ENCODE measurements at regions not wholly inside any gene's neighbourhood (a gene's known extent, or its start where the extent isn't known, plus 50 kb on each side); places are given as distances from the start of the nearest gene placed in this dataset.
A peak's percentile ranks its signal among the peaks of the same experiment; 100 is the strongest.
"Not testable (repeated sequence)": the region's sequence is repeated elsewhere in the genome, so short reads cannot be mapped to it uniquely, and the experiment has no call there.

DNA sequence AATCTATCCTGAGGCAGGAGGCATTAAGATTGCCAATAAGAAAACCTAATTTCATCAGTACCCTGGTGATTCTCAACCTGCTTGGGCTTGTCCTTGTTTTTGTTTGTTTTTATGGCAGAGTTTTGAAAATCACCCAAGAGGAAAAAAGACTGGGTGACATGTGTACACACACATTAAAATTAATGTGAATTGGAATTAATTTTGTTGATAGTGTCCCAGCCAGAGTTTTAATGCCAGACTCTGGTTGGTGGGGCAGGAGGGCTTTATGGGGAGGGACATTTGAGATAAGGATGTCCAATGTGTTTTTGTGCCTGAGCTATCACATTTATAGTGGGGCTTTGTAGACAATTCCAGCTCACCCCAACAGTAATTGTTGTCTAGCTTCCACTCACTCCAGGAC, 184.6 kb downstream of the ID4 start:
- Histone ChIP-seq H4K5ac (ENCODE audit: low read length) (no peak overlapping the region), H2BK5ac (ENCODE audit: low read length) (no peak overlapping the region), H2BK15ac (replicated peaks; ENCODE audit: low read depth) (no peak overlapping the region), H3K56ac (ENCODE audit: low read length) (no peak overlapping the region), H3K36me3 (ENCODE audit: control insufficient read depth, insufficient read depth, low read length) (no peaks in the 10 kb centered on the region), H2AK5ac (ENCODE audit: low read length) (no peak overlapping the region), H3K27ac (ENCODE audit: low read depth, low read length) (no peak overlapping the region), H3K4me3 (ENCODE audit: low read length) (no peak overlapping the region), H3K9ac (ENCODE audit: low read length) (no peak overlapping the region), H3K79me2 (ENCODE audit: control insufficient read depth, insufficient read depth, low read length) (no peaks in the 10 kb centered on the region), H3K23ac (ENCODE audit: low read length) (no peak overlapping the region), H3K4me1 (ENCODE audit: control insufficient read depth, low read depth, low read length) (no peaks in the 10 kb centered on the region), H2BK120ac (ENCODE audit: low read depth, low read length) (no peak overlapping the region), H3K4me2 (ENCODE audit: low read length) (no peak overlapping the region), H4K8ac (ENCODE audit: low read depth, low read length) (no peak overlapping the region), H3K79me1 (ENCODE audit: low read length) (no peaks in the 10 kb centered on the region), H3K27me3 (ENCODE audit: insufficient read depth, low read length, poor library complexity) (no peaks in the 10 kb centered on the region), H3K18ac (ENCODE audit: low read length) (no peak overlapping the region), H3K4ac (ENCODE audit: low read depth, low read length) (no peak overlapping the region)
- DNase-seq = no peak

DNA sequence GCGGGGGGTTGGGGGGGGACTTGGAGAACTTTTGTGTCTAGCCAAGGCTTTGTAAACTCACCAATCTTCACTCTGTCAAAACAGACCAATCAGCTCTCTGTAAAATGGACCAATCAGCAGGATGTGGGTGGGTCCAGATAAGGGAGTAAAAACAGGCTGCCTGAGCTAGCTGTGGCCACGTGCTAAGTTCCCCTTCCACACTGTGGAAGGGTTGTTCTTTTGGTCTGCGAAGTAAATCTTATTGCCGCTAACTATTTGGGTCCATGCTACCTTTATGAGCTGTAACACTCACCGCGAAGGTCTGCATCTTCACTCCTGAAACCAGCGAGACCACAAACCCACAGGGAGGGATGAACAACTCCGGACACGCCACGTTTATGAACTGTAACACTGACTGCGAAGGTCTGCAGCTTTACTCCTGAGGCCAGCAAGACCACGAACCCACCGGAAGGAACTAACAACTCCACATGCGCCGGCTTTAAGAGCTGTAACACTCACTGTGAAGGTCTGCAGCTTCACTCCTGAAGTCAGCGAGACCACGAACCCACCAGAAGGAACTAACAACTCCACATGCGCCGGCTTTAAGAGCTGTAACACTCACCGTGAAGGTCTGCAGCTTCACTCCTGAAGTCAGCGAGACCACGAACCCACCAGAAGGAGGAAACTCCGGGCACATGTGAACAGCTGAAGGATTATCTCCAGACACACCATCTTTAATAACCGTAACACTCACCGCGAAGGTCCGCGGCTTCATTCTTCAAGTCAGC, 186.6 kb downstream of the ID4 start:
- H3K27me3 ChIP-seq (ENCODE audit: insufficient read depth, low read length, poor library complexity); H3K18ac ChIP-seq (ENCODE audit: low read length); H3K79me1 ChIP-seq (ENCODE audit: low read length); H4K5ac ChIP-seq (ENCODE audit: low read length); H4K8ac ChIP-seq (ENCODE audit: low read depth, low read length); H3K56ac ChIP-seq (ENCODE audit: low read length); H3K4me1 ChIP-seq (ENCODE audit: control insufficient read depth, low read depth, low read length); H3K4ac ChIP-seq (ENCODE audit: low read depth, low read length); H3K23ac ChIP-seq (ENCODE audit: low read length); H3K9ac ChIP-seq (ENCODE audit: low read length); H2BK120ac ChIP-seq (ENCODE audit: low read depth, low read length); H3K4me2 ChIP-seq (ENCODE audit: low read length); H3K4me3 ChIP-seq (ENCODE audit: low read length); H2BK5ac ChIP-seq (ENCODE audit: low read length); DNase-seq; H2AK5ac ChIP-seq (ENCODE audit: low read length); H3K79me2 ChIP-seq (ENCODE audit: control insufficient read depth, insufficient read depth, low read length); H2BK15ac ChIP-seq (replicated peaks; ENCODE audit: low read depth); H3K36me3 ChIP-seq (ENCODE audit: control insufficient read depth, insufficient read depth, low read length); H3K27ac ChIP-seq (ENCODE audit: low read depth, low read length): not testable (repeated sequence)
- no CpG with 5 or more reads among the region's 28 CpGs for WGBS (ENCODE audit: extremely low coverage, insufficient coverage, low lambda C conversion rate)

DNA sequence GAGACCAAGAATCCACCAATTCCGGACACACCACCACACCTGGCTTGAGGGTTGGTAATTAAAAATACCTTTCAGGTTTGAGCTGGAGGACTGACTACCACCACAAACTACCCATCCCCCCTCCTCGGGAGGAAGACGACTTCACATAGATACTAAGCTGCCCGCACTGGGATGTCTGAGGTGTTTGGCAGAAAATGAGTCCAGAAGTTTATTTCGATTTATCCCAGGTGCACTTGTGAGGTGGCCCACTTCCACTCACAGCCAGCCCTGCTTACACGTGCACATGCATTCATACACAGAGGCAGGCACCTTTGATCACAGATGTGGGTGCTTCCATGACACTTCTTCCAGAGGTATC, 187.1 kb downstream of the ID4 start:
- Histone ChIP-seq H3K79me1 (ENCODE audit: low read length) (no peaks in the 10 kb centered on the region), H2AK5ac (ENCODE audit: low read length) (no peak overlapping the region), H3K4me1 (ENCODE audit: control insufficient read depth, low read depth, low read length) (no peaks in the 10 kb centered on the region), H3K36me3 (ENCODE audit: control insufficient read depth, insufficient read depth, low read length) (no peaks in the 10 kb centered on the region), H3K4me2 (ENCODE audit: low read length) (no peak overlapping the region), H3K56ac (ENCODE audit: low read length) (no peak overlapping the region), H2BK5ac (ENCODE audit: low read length) (no peak overlapping the region), H3K4ac (ENCODE audit: low read depth, low read length) (no peak overlapping the region), H3K23ac (ENCODE audit: low read length) (no peak overlapping the region), H2BK120ac (ENCODE audit: low read depth, low read length) (no peak overlapping the region), H3K18ac (ENCODE audit: low read length) (no peak overlapping the region), H3K4me3 (ENCODE audit: low read length) (no peak overlapping the region), H2BK15ac (replicated peaks; ENCODE audit: low read depth) (no peak overlapping the region), H4K5ac (ENCODE audit: low read length) (no peak overlapping the region), H3K27ac (ENCODE audit: low read depth, low read length) (no peak overlapping the region), H3K27me3 (ENCODE audit: insufficient read depth, low read length, poor library complexity) (no peaks in the 10 kb centered on the region), H3K79me2 (ENCODE audit: control insufficient read depth, insufficient read depth, low read length) (no peaks in the 10 kb centered on the region), H3K9ac (ENCODE audit: low read length) (no peak overlapping the region), H4K8ac (ENCODE audit: low read depth, low read length) (no peak overlapping the region)
- WGBS (ENCODE audit: extremely low coverage, insufficient coverage, low lambda C conversion rate) = no CpG with 5 or more reads among the region's 6 CpGs
- DNase-seq = no peak

DNA sequence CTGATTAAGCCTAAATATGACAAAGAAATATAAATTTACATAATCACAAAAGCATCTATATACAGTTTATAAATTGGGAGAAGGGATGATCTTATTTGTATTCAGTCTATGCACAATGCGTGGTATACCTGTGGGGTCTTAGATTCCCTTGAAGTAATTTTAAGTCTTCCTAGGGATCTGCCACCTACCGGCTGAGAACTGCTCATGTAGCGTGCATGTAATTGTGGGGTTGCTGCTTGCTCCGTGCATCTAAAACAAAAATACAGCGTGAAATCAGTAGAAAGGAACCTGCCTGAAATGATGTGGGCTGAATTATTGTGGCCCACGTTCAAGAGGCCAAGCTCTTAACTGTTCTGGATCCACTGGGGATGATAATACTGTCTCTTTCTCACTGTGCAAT, 187.3 kb downstream of the MBOAT1 start:
- no peak overlapping the region for H2BK15ac ChIP-seq (replicated peaks; ENCODE audit: low read depth)
- H3K27me3 ChIP-seq (ENCODE audit: insufficient read depth, low read length, poor library complexity) = no peaks in the 10 kb centered on the region
- no peak overlapping the region for H2BK5ac ChIP-seq (ENCODE audit: low read length)
- H3K18ac ChIP-seq (ENCODE audit: low read length) = no peak overlapping the region
- whole genome bisulfite sequencing (ENCODE audit: extremely low coverage, insufficient coverage, low lambda C conversion rate) = no CpG with 5 or more reads among the region's 6 CpGs
- H3K27ac ChIP-seq (ENCODE audit: low read depth, low read length) = no peak overlapping the region
- H4K5ac ChIP-seq (ENCODE audit: low read length) = no peak overlapping the region
- H3K79me1 ChIP-seq (ENCODE audit: low read length) = no peaks in the 10 kb centered on the region
- H2BK120ac ChIP-seq (ENCODE audit: low read depth, low read length) = no peak overlapping the region
- H4K8ac ChIP-seq (ENCODE audit: low read depth, low read length) = no peak overlapping the region
- no peak overlapping the region for H2AK5ac ChIP-seq (ENCODE audit: low read length)
- DNase-seq = no peak
- H3K4me2 ChIP-seq (ENCODE audit: low read length) = no peak overlapping the region
- H3K23ac ChIP-seq (ENCODE audit: low read length) = no peak overlapping the region
- H3K79me2 ChIP-seq (ENCODE audit: control insufficient read depth, insufficient read depth, low read length) = no peaks in the 10 kb centered on the region
- H3K36me3 ChIP-seq (ENCODE audit: control insufficient read depth, insufficient read depth, low read length) = no peaks in the 10 kb centered on the region
- H3K4me3 ChIP-seq (ENCODE audit: low read length) = no peak overlapping the region
- no peaks in the 10 kb centered on the region for H3K4me1 ChIP-seq (ENCODE audit: control insufficient read depth, low read depth, low read length)
- H3K9ac ChIP-seq (ENCODE audit: low read length) = no peak overlapping the region
- no peak overlapping the region for H3K4ac ChIP-seq (ENCODE audit: low read depth, low read length)
- H3K56ac ChIP-seq (ENCODE audit: low read length) = no peak overlapping the region

DNA sequence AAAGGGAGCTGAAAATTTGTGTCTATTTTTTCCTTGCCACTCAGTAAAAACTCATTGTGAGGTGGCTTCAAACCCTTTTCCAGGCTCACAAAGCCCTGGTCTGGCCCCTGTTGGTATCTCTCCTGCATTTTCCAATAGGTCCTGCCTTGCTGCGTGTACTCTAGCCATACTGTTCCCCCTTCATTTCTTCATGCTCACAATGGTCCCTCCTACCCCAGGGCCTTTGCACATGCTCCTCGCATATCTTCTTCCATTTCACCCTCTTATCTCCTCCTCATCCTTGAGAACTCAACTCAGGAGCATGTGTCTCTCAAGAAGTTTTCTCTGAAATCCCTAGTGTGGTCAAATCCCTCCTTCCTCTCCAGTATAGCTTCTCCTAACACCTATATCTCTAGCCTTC, 186.6 kb downstream of the MBOAT1 start:
- no peak overlapping the region for H3K4me3 ChIP-seq (ENCODE audit: low read length)
- H3K79me2 ChIP-seq (ENCODE audit: control insufficient read depth, insufficient read depth, low read length) = no peaks in the 10 kb centered on the region
- no peaks in the 10 kb centered on the region for H3K27me3 ChIP-seq (ENCODE audit: insufficient read depth, low read length, poor library complexity)
- no peak for DNase-seq
- no peak overlapping the region for H3K4me2 ChIP-seq (ENCODE audit: low read length)
- H3K56ac ChIP-seq (ENCODE audit: low read length) = no peak overlapping the region
- H2BK15ac ChIP-seq (replicated peaks; ENCODE audit: low read depth) = no peak overlapping the region
- no peaks in the 10 kb centered on the region for H3K4me1 ChIP-seq (ENCODE audit: control insufficient read depth, low read depth, low read length)
- no peak overlapping the region for H3K23ac ChIP-seq (ENCODE audit: low read length)
- no peak overlapping the region for H2AK5ac ChIP-seq (ENCODE audit: low read length)
- H3K27ac ChIP-seq (ENCODE audit: low read depth, low read length) = no peak overlapping the region
- H3K79me1 ChIP-seq (ENCODE audit: low read length) = no peaks in the 10 kb centered on the region
- no peak overlapping the region for H2BK120ac ChIP-seq (ENCODE audit: low read depth, low read length)
- no peak overlapping the region for H3K9ac ChIP-seq (ENCODE audit: low read length)
- no peak overlapping the region for H3K4ac ChIP-seq (ENCODE audit: low read depth, low read length)
- H4K5ac ChIP-seq (ENCODE audit: low read length) = no peak overlapping the region
- no peak overlapping the region for H3K18ac ChIP-seq (ENCODE audit: low read length)
- H2BK5ac ChIP-seq (ENCODE audit: low read length) = no peak overlapping the region
- WGBS (ENCODE audit: extremely low coverage, insufficient coverage, low lambda C conversion rate) = no CpG with 5 or more reads among the region's 2 CpGs
- no peak overlapping the region for H4K8ac ChIP-seq (ENCODE audit: low read depth, low read length)
- no peaks in the 10 kb centered on the region for H3K36me3 ChIP-seq (ENCODE audit: control insufficient read depth, insufficient read depth, low read length)

DNA sequence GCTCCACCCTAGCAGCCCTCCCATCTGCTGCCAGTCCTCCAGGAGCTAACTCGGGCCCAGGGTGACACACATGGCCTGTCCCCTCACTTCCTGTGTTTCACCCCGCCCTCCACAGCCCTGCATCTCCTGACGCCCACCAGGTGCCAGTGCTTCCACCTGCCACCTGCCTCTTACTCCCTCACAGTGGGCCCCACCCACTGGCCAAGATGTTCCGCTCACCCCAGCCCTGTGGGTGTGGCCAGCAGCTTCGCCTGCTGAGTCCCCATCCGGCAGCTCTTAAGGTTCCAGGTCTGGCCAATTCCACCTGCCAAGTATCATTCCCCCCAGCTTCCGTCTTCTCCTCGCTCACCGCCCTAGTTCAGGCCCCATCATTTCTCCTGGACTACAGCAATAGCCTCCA, 184.1 kb downstream of the MBOAT1 start:
- no peak overlapping the region for H4K8ac ChIP-seq (ENCODE audit: low read depth, low read length)
- H3K79me2 ChIP-seq (ENCODE audit: control insufficient read depth, insufficient read depth, low read length) = no peaks in the 10 kb centered on the region
- no peaks in the 10 kb centered on the region for H3K27me3 ChIP-seq (ENCODE audit: insufficient read depth, low read length, poor library complexity)
- no peak overlapping the region for H2BK5ac ChIP-seq (ENCODE audit: low read length)
- no peak overlapping the region for H3K23ac ChIP-seq (ENCODE audit: low read length)
- DNase-seq = peak; percentile 3
- H2BK15ac ChIP-seq (replicated peaks; ENCODE audit: low read depth) = no peak overlapping the region
- no peak overlapping the region for H3K27ac ChIP-seq (ENCODE audit: low read depth, low read length)
- H3K18ac ChIP-seq (ENCODE audit: low read length) = no peak overlapping the region
- H3K79me1 ChIP-seq (ENCODE audit: low read length) = no peaks in the 10 kb centered on the region
- H3K4me1 ChIP-seq (ENCODE audit: control insufficient read depth, low read depth, low read length) = no peaks in the 10 kb centered on the region
- no peak overlapping the region for H2AK5ac ChIP-seq (ENCODE audit: low read length)
- no peak overlapping the region for H2BK120ac ChIP-seq (ENCODE audit: low read depth, low read length)
- WGBS (ENCODE audit: extremely low coverage, insufficient coverage, low lambda C conversion rate) = no CpG with 5 or more reads among the region's 9 CpGs
- H4K5ac ChIP-seq (ENCODE audit: low read length) = no peak overlapping the region
- H3K4me3 ChIP-seq (ENCODE audit: low read length) = no peak overlapping the region
- H3K36me3 ChIP-seq (ENCODE audit: control insufficient read depth, insufficient read depth, low read length) = no peaks in the 10 kb centered on the region
- no peak overlapping the region for H3K4me2 ChIP-seq (ENCODE audit: low read length)
- H3K9ac ChIP-seq (ENCODE audit: low read length) = no peak overlapping the region
- H3K4ac ChIP-seq (ENCODE audit: low read depth, low read length) = no peak overlapping the region
- H3K56ac ChIP-seq (ENCODE audit: low read length) = no peak overlapping the region

All from mesendoderm (in vitro differentiated cells).